Spleen (tissue), 11 donors: ENCODE measurements at regions not wholly inside any gene's neighbourhood (a gene's known extent, or its start where the extent isn't known, plus 50 kb on each side); places are given as distances from the start of the nearest gene placed in this dataset.

Experiments
- DNase-seq: peaks from one replicate; pipeline ENCODE4 v3.0.0-alpha.2; 2020
- H3K27ac ChIP-seq, 8 donors: fragments of 200-600 bp; sonication (generic) in 7 of 8; 1 replicate in 4 of 8; 2 replicates in 4 of 8; pipeline versions ENCODE4 v1.5.0 to v1.8.0; 2016 to 2021; ENCODE audit warnings: inconsistent platforms in 4 of 8, mild to moderate bottlenecking in 4 of 8, moderate library complexity in 1 of 8
- H3K27me3 ChIP-seq, 7 donors: fragments of 200-600 bp; sonication (generic) in 6 of 7; replicated peaks in 1 of 7; 1 replicate in 4 of 7; 2 replicates in 3 of 7; pipeline versions ENCODE4 v1.5.0 to v1.8.0; 2016 to 2021; ENCODE audit warnings: inconsistent platforms in 3 of 7, mild to moderate bottlenecking in 1 of 7
- H3K36me3 ChIP-seq, 6 donors: fragments of 200-600 bp; sonication (generic) in 5 of 6; 1 replicate in 4 of 6; 2 replicates in 2 of 6; pipeline versions ENCODE4 v1.5.0 to v1.8.0; 2016 to 2021; ENCODE audit warnings: inconsistent platforms in 2 of 6
- H3K4me1 ChIP-seq, 6 donors: fragments of 200-600 bp; sonication (generic) in 5 of 6; 1 replicate in 3 of 6; 2 replicates in 3 of 6; pipeline versions ENCODE4 v1.5.0 to v1.8.0; 2016 to 2021; ENCODE audit warnings: inconsistent platforms in 3 of 6
- H3K4me3 ChIP-seq, 8 donors: fragments of 200-600 bp; sonication (generic) in 7 of 8; 1 replicate in 4 of 8; 2 replicates in 4 of 8; pipeline versions ENCODE4 v1.5.0 to v1.8.0; 2016 to 2021; ENCODE audit warnings: inconsistent platforms in 4 of 8, mild to moderate bottlenecking in 4 of 8, moderate library complexity in 2 of 8
- H3K9me3 ChIP-seq, 8 donors: fragments of 200-600 bp; sonication (generic) in 7 of 8; 1 replicate in 4 of 8; 2 replicates in 4 of 8; pipeline versions ENCODE4 v1.5.0 to v1.8.0; 2016 to 2021; ENCODE audit warnings: inconsistent platforms in 4 of 8
- POLR2A ChIP-seq, 3 donors: fragments of 450-650 bp; IDR thresholded peaks; one replicate each; pipeline ENCODE4 v1.5.1; 2017; ENCODE audit warnings: antibody characterized with exemption in 3 of 3, mild to moderate bottlenecking in 1 of 3
- POLR2AphosphoS5 ChIP-seq, 3 donors: sonication (generic); formaldehyde crosslinking; IDR thresholded peaks; one replicate each; pipeline ENCODE4 v1.5.1; 2017; ENCODE audit warnings: antibody characterized with exemption in 3 of 3
- WGBS, 5 donors: extraction: QIAGEN DNeasy Blood & Tissue Kit in 3 of 5; methylation state at CpG; one replicate each; pipeline versions ENCODE4 v1.1.5 to v1.1.7; 2013 to 2018; 5-methylcytosine and 5-hydroxymethylcytosine counted together
- intact Hi-C: fragments of 100-400 bp; cut with DNase I; formaldehyde crosslinking; loops from one replicate; pipeline ENCODE4 v1.15.0; 2023; ENCODE audit warnings: low total_unique reads
- TF ChIP-seq, protein P1 (sequence below), 11 experiments: fragments of 200-600 bp in 7 of 11; fragments of 450-650 bp in 4 of 11; sonication (generic) in 4 of 11; IDR thresholded peaks in 8 of 11; conservative IDR thresholded peaks in 3 of 11; 1 replicate in 7 of 11; 2 replicates in 4 of 11; pipeline versions ENCODE4 v1.4.0 to v1.8.0; 2016 to 2021; ENCODE audit warnings: antibody characterized with exemption in 11 of 11, inconsistent platforms in 4 of 11, mild to moderate bottlenecking in 1 of 11
- donor health status: healthy with polysubstance abuse.
- donor health status: DM: no; HTN: no; CAD: no; lungs with moderate emphysema.
- donor health status: DM: no; HTN: no; CAD: no.
- donor health status: Bipolar disorder and iron deficiency.
- donor health status: healthy.
- donor health status: DM: no; HTN: no; CAD: no.
- donor health status: DM: yes; HTN: yes; CAD: no.

DNA sequence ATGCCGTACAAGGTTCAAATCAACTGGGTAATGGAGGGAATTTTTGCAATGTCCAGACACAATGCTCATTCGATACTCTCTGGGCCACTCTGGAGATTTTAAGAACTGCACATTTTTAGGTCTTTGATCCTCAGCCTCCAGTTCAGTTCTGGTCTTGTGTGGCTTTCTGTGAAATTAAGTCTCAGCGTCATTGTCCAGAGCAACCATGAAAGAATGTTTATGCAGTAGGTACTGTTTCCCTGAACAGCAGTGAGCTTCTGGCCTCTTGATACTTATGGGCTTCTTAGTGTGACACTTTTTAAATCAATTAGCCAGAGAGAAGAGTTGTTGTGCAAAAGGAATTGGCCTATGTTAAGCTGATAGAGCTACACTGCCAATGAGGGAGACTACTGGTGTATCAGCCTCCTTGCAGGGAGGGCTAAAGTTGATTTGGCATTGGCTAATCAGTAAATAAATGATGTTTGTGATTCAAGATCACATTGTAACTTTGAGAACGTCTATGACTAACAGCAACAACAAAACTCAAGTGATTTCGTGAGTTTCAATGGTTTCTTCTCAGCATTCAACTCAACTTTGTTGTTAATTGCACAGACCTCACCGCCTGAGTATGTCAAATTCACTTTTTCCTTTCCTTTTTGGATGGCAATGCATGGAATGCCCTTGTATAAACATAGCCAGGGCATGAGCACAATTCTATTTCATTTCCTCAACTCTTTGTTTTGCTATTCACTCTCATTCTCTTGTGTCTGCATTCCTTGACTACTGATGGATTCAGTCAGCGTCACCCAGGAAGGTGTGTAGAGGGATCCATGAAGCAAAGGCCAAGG lies 85.1 kb downstream of the GJA1 start:
- H3K27ac ChIP-seq, result no peak overlapping the region
- intact Hi-C loops, result no loop called here
- H3K27me3 ChIP-seq, result no peaks in the 10 kb centered on the region
- TF ChIP-seq, protein P1, sequence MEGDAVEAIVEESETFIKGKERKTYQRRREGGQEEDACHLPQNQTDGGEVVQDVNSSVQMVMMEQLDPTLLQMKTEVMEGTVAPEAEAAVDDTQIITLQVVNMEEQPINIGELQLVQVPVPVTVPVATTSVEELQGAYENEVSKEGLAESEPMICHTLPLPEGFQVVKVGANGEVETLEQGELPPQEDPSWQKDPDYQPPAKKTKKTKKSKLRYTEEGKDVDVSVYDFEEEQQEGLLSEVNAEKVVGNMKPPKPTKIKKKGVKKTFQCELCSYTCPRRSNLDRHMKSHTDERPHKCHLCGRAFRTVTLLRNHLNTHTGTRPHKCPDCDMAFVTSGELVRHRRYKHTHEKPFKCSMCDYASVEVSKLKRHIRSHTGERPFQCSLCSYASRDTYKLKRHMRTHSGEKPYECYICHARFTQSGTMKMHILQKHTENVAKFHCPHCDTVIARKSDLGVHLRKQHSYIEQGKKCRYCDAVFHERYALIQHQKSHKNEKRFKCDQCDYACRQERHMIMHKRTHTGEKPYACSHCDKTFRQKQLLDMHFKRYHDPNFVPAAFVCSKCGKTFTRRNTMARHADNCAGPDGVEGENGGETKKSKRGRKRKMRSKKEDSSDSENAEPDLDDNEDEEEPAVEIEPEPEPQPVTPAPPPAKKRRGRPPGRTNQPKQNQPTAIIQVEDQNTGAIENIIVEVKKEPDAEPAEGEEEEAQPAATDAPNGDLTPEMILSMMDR (IDR thresholded peaks at IDR 0.05 in 8 of 11, conservative IDR thresholded peaks at IDR 0.05 in 3 of 11), result no peak
- no peak for TF ChIP-seq POLR2AphosphoS5 (IDR thresholded peaks at IDR 0.05)
- no peak for TF ChIP-seq POLR2A (IDR thresholded peaks at IDR 0.05)
- DNase-seq, result no peak
- H3K9me3 ChIP-seq, result no peaks in the 10 kb centered on the region
- H3K36me3 ChIP-seq, result no peaks in the 10 kb centered on the region
- 79 to 85% (median 81%) methylated on average over 7 of the region's 7 CpGs for WGBS, 5 donors
- H3K4me3 ChIP-seq, result no peak overlapping the region
- no peaks in the 10 kb centered on the region for H3K4me1 ChIP-seq

DNA sequence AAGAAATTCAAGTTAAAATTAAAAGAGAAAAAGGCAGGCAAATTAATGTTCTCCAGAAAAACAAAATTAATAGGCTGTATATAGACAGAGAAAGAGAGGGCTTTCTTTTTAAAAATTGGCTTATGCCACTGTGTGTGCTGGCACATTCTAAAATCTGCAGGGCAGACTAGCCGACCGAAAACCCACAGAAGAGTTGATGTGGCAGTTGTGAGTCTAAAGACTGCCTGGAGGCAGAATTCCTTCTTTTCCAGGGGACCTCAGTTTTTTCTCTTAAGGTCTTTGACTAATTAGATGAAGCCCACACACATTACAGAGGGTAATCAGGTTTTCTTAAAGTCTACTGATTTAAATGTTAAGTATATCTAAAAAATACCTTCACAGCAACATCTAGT lies 85.7 kb downstream of the GJA1 start:
- Histone ChIP-seq H3K27me3 (no peaks in the 10 kb centered on the region), H3K27ac (no peak overlapping the region), H3K4me3 (no peak overlapping the region), H3K9me3 (no peaks in the 10 kb centered on the region), H3K4me1 (no peaks in the 10 kb centered on the region), H3K36me3 (no peaks in the 10 kb centered on the region)
- intact Hi-C loops, result no loop called here
- no peak for TF ChIP-seq POLR2A (IDR thresholded peaks at IDR 0.05)
- TF ChIP-seq, protein P1 (IDR thresholded peaks at IDR 0.05 in 8 of 11, conservative IDR thresholded peaks at IDR 0.05 in 3 of 11), result no peak
- no peak for TF ChIP-seq POLR2AphosphoS5 (IDR thresholded peaks at IDR 0.05)
- no peak for DNase-seq
- 84 to 98% (median 95%) methylated on average over 2 of the region's 2 CpGs for WGBS, 5 donors

DNA sequence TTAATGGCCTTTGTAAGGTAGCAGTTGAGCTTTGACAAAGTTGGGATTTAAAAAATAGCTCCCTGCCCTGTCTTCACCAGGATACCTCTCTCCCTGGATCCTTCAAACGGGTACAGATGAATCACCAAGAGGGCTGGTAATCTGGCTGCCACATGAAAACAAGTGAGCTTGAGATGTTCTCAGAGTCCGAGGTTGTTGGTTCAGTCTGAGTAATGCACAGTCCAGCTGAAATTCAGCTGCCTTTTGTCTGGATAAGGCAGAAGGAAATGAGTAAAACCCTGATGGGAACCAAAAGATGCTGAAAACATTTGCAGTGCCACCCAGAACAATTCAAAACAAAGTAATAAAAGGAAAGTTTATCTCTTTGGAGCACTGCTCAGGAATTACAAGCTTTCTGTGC lies 86.8 kb downstream of the GJA1 start:
- no peak overlapping the region for H3K27ac ChIP-seq
- intact Hi-C loops, result no loop called here
- H3K27me3 ChIP-seq, result no peaks in the 10 kb centered on the region
- no peaks in the 10 kb centered on the region for H3K9me3 ChIP-seq
- H3K36me3 ChIP-seq, result no peaks in the 10 kb centered on the region
- 27 to 46% (median 43%) methylated on average over 2 of the region's 2 CpGs for WGBS, 5 donors
- TF ChIP-seq POLR2AphosphoS5 (IDR thresholded peaks at IDR 0.05), result no peak
- TF ChIP-seq POLR2A (IDR thresholded peaks at IDR 0.05), result no peak
- TF ChIP-seq, protein P1 (IDR thresholded peaks at IDR 0.05 in 8 of 11, conservative IDR thresholded peaks at IDR 0.05 in 3 of 11), result no peak
- H3K4me3 ChIP-seq, result no peak overlapping the region
- no peaks in the 10 kb centered on the region for H3K4me1 ChIP-seq
- DNase-seq, result no peak

DNA sequence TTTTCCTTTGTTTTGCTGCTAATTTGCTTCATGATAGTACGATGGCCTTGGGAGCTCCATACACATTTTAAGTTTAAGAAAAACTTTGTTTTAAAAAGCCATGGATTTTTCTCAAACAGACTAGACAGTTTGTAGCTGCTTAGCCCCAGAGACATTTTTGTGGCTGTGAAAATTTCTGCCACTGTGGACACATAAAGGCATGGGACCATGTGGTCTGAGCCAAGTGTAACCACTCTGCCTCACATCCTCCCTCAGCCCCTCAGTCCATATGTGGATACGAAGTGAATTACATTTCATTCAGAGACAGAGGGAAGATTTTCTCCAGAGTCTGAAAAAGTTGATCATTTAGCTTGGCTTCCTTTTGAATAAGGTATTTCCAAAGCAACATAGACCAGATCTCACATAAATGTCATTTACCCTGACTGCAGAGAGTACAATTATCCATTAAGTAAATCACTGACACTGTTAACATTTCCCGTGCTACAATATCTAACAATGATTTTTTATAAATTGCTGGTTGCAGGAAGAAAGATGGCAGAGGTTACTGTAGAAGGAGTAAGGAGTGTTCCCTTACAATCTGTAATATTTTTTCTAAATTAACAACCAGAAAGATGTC lies 87.4 kb downstream of the GJA1 start:
- intact Hi-C loops, result no loop called here
- Histone ChIP-seq H3K4me1 (no peaks in the 10 kb centered on the region), H3K4me3 (no peak overlapping the region), H3K27me3 (no peaks in the 10 kb centered on the region), H3K27ac (no peak overlapping the region), H3K36me3 (no peaks in the 10 kb centered on the region), H3K9me3 (no peaks in the 10 kb centered on the region)
- no peak for DNase-seq
- TF ChIP-seq POLR2A (IDR thresholded peaks at IDR 0.05), result no peak
- TF ChIP-seq, protein P1 (IDR thresholded peaks at IDR 0.05 in 8 of 11, conservative IDR thresholded peaks at IDR 0.05 in 3 of 11), result no peak
- no peak for TF ChIP-seq POLR2AphosphoS5 (IDR thresholded peaks at IDR 0.05)
- WGBS, 5 donors, result 70 to 86% (median 81%) methylated on average over 3 of the region's 3 CpGs
